ENCODE measurements at regions not wholly inside any gene's neighbourhood (a gene's known extent, or its start where the extent isn't known, plus 50 kb on each side); places are given as distances from the start of the nearest gene placed in this dataset.
"Not testable (repeated sequence)": the region's sequence is repeated elsewhere in the genome, so short reads cannot be mapped to it uniquely, and the experiment has no call there.

DNA sequence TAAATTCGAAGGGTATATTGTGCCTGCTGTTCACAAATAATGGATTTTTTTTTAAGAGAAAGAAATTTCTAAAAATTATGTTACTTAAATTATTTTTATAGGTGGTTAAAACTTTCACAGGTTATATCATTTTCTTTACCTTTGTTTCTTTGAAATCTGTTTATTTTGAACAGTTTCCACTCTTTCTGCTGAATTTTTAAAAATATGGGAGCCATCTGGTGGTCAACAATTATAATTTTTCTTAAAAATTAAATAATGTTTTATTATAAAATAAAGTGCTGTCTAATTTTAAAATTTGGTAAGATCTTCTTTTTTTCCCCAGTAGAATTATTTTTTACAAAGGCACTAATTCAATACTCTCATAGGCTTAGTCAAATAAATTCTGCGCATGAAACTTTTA lies 263.9 kb downstream of the ETV1 start:
- Histone ChIP-seq H3K79me2 (ENCODE audit: low read length) (no peaks in the 10 kb centered on the region), H2AFZ (ENCODE audit: low read depth, low read length) (no peak overlapping the region), H3K27ac (ENCODE audit: low read length) (no peak overlapping the region), H3K4me3 (ENCODE audit: low read length) (no peak overlapping the region), H3K4me2 (ENCODE audit: low read length) (no peak overlapping the region), H3K27me3 (ENCODE audit: low read depth, low read length) (no peaks in the 10 kb centered on the region), H3K9ac (ENCODE audit: low read length) (no peak overlapping the region), H3K4me1 (ENCODE audit: low read length) (no peaks in the 10 kb centered on the region), H3K36me3 (replicated peaks; ENCODE audit: low read depth, low read length) (no peaks in the 10 kb centered on the region), H4K20me1 (ENCODE audit: insufficient read depth, low read length) (no peaks in the 10 kb centered on the region), H3K9me3 (ENCODE audit: insufficient read depth, low read length) (no peaks in the 10 kb centered on the region)
- TF ChIP-seq EZH2phosphoT487 (IDR thresholded peaks at IDR 0.05; ENCODE audit: low read depth) = no peak
- TF ChIP-seq, protein P1, sequence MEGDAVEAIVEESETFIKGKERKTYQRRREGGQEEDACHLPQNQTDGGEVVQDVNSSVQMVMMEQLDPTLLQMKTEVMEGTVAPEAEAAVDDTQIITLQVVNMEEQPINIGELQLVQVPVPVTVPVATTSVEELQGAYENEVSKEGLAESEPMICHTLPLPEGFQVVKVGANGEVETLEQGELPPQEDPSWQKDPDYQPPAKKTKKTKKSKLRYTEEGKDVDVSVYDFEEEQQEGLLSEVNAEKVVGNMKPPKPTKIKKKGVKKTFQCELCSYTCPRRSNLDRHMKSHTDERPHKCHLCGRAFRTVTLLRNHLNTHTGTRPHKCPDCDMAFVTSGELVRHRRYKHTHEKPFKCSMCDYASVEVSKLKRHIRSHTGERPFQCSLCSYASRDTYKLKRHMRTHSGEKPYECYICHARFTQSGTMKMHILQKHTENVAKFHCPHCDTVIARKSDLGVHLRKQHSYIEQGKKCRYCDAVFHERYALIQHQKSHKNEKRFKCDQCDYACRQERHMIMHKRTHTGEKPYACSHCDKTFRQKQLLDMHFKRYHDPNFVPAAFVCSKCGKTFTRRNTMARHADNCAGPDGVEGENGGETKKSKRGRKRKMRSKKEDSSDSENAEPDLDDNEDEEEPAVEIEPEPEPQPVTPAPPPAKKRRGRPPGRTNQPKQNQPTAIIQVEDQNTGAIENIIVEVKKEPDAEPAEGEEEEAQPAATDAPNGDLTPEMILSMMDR (IDR thresholded peaks at IDR 0.05; ENCODE audit: low read depth, low read length) = no peak

DNA sequence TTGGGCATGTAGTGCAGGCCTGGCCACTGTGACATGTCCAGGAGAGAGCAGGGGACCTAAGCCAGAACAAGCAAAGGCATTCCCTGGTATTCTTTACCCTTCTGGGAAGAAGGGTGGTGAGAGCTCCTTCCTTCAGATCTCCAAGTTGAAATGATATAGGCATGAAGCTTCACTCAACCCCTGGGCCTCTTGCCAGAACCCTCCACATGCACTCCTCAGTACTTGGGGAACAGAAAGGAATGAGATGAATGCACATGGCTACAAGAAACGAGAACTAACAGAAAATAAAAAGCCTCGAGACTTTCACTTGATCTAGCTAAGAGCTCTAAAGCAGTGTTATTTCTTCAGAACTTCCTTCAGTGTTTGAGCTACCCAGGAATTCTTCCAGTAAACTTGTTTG lies 262.2 kb downstream of the ETV1 start:
- no peak overlapping the region for H3K4me3 ChIP-seq (ENCODE audit: low read length)
- H3K4me2 ChIP-seq (ENCODE audit: low read length) = no peak overlapping the region
- no peak overlapping the region for H3K9ac ChIP-seq (ENCODE audit: low read length)
- H3K27me3 ChIP-seq (ENCODE audit: low read depth, low read length) = no peaks in the 10 kb centered on the region
- H2AFZ ChIP-seq (ENCODE audit: low read depth, low read length) = no peak overlapping the region
- H4K20me1 ChIP-seq (ENCODE audit: insufficient read depth, low read length) = no peaks in the 10 kb centered on the region
- H3K27ac ChIP-seq (ENCODE audit: low read length) = no peak overlapping the region
- no peaks in the 10 kb centered on the region for H3K9me3 ChIP-seq (ENCODE audit: insufficient read depth, low read length)
- H3K79me2 ChIP-seq (ENCODE audit: low read length) = no peaks in the 10 kb centered on the region
- H3K36me3 ChIP-seq (replicated peaks; ENCODE audit: low read depth, low read length) = no peaks in the 10 kb centered on the region
- TF ChIP-seq EZH2phosphoT487 (IDR thresholded peaks at IDR 0.05; ENCODE audit: low read depth) = no peak
- TF ChIP-seq, protein P1 (IDR thresholded peaks at IDR 0.05; ENCODE audit: low read depth, low read length) = no peak
- no peaks in the 10 kb centered on the region for H3K4me1 ChIP-seq (ENCODE audit: low read length)

DNA sequence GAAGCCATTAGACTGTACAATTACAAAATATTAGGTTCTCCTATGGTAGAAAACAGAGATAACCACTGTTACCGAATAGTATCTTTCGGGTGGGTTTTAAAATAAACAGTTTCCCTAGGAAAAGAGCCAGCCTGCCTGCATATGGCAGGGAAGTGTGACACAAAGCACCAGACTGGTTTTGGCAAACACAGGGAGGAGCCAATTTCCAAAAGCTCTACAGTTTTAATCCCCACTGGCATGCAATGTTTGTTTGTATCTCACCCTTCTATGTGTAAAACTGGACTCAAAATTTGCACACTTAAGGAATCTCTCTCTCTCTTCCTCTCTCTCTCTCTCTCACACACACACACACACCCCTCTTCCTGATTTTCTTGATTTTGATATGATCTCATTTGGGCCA lies 261.7 kb downstream of the ETV1 start:
- Histone ChIP-seq H3K9me3 (ENCODE audit: insufficient read depth, low read length) (no peaks in the 10 kb centered on the region), H2AFZ (ENCODE audit: low read depth, low read length) (no peak overlapping the region), H3K4me2 (ENCODE audit: low read length) (no peak overlapping the region), H3K27ac (ENCODE audit: low read length) (no peak overlapping the region), H4K20me1 (ENCODE audit: insufficient read depth, low read length) (no peaks in the 10 kb centered on the region), H3K4me3 (ENCODE audit: low read length) (no peak overlapping the region), H3K36me3 (replicated peaks; ENCODE audit: low read depth, low read length) (no peaks in the 10 kb centered on the region), H3K79me2 (ENCODE audit: low read length) (no peaks in the 10 kb centered on the region), H3K4me1 (ENCODE audit: low read length) (no peaks in the 10 kb centered on the region), H3K9ac (ENCODE audit: low read length) (no peak overlapping the region), H3K27me3 (ENCODE audit: low read depth, low read length) (no peaks in the 10 kb centered on the region)
- TF ChIP-seq EZH2phosphoT487 (IDR thresholded peaks at IDR 0.05; ENCODE audit: low read depth) = no peak
- TF ChIP-seq, protein P1 (IDR thresholded peaks at IDR 0.05; ENCODE audit: low read depth, low read length) = no peak

DNA sequence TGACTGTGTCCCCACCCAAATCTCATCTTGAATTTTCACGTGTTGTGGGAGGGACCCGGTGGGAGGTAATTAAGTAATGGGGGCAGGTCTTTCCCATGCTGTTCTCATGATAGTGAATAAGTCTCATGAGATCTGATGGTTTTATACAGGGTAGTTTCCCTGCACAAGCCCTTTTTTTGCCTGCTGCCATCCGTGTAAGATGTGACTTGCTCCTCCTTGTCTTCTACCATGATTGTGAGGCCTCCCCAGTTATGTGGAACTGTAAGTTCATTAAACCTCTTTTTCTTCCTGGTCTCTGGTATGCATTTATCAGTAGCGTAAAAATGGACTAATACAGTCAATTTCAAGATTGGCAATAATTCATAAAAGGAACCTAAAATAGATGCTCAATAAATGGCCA lies 261.0 kb downstream of the ETV1 start:
- H3K36me3 ChIP-seq (replicated peaks; ENCODE audit: low read depth, low read length); H3K4me1 ChIP-seq (ENCODE audit: low read length); H3K9ac ChIP-seq (ENCODE audit: low read length); H3K4me3 ChIP-seq (ENCODE audit: low read length); H3K79me2 ChIP-seq (ENCODE audit: low read length); H3K27ac ChIP-seq (ENCODE audit: low read length); H3K9me3 ChIP-seq (ENCODE audit: insufficient read depth, low read length); H3K27me3 ChIP-seq (ENCODE audit: low read depth, low read length); H3K4me2 ChIP-seq (ENCODE audit: low read length); H4K20me1 ChIP-seq (ENCODE audit: insufficient read depth, low read length); H2AFZ ChIP-seq (ENCODE audit: low read depth, low read length): not testable (repeated sequence)

DNA sequence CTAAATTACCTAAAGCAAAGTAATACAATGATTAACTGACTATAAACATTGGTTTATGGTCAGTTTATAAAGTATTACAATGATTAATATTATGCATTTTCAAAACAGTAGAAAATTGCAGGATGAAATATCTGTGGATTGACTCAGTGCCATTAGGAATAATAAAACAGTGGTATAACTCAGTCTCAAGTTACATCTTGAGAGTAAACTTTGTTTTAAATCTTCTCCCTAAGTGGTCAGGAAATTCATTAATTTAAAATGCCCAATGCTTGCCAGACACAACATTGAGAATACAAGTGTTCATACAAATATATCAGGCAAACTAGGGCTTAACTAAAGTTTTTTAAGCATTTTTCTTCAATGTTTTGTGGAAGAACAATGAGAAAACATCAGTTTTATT lies 257.8 kb downstream of the ETV1 start:
- Histone ChIP-seq H3K9ac (ENCODE audit: low read length) (no peak overlapping the region), H2AFZ (ENCODE audit: low read depth, low read length) (no peak overlapping the region), H3K36me3 (replicated peaks; ENCODE audit: low read depth, low read length) (no peaks in the 10 kb centered on the region), H3K27me3 (ENCODE audit: low read depth, low read length) (no peaks in the 10 kb centered on the region), H3K27ac (ENCODE audit: low read length) (no peak overlapping the region), H3K4me2 (ENCODE audit: low read length) (no peak overlapping the region), H3K4me3 (ENCODE audit: low read length) (no peak overlapping the region), H3K79me2 (ENCODE audit: low read length) (no peaks in the 10 kb centered on the region), H3K9me3 (ENCODE audit: insufficient read depth, low read length) (no peaks in the 10 kb centered on the region), H4K20me1 (ENCODE audit: insufficient read depth, low read length) (no peaks in the 10 kb centered on the region), H3K4me1 (ENCODE audit: low read length) (no peaks in the 10 kb centered on the region)
- TF ChIP-seq EZH2phosphoT487 (IDR thresholded peaks at IDR 0.05; ENCODE audit: low read depth) = no peak
- TF ChIP-seq, protein P1 (IDR thresholded peaks at IDR 0.05; ENCODE audit: low read depth, low read length) = no peak

Data from OCI-LY3 (cell line).